Fibroblast of gingiva (primary cell): ENCODE measurements at regions not wholly inside any gene's neighbourhood (a gene's known extent, or its start where the extent isn't known, plus 50 kb on each side); places are given as distances from the start of the nearest gene placed in this dataset.
"Not testable (repeated sequence)": the region's sequence is repeated elsewhere in the genome, so short reads cannot be mapped to it uniquely, and the experiment has no call there.

Experiments used
- DNase-seq: peaks from one replicate; pipeline ENCODE4 v3.0.0-alpha.2; 2011; ENCODE audit warnings: low read depth

DNA sequence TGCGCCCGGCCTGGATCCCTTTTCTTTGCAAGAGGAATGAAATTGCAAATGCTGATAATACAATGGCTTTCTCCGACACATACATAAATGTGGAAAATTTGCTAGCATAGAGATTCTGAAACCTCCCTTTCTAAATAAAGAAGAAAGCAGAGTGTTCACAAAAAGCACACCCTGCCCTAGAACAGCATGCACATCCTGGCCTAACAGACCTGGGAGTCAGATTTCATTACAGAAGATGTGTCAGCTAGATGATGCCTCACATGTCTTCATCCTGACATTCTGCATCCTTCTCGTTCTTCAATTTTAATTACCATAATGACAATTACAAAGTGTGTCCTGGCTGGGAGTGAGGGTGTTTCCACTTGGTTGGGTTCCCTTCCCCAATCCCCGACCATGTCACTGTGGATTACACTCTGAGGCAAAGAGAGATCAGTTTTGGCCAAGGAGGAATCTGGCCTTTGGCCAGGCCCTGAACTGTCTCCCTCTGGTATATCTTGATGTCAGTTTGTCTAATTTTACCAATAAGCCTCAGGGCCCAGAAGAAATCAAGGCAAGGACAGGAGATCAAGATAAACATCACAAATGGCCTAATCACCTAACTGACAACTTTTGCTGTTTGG is 104.9 kb upstream of the SPATA12 start:
- no peak for DNase-seq

- DNase-seq, result no peak
These were observed 106.3 kb upstream of the SPATA12 start for GRCh38 chr3:56954125-56954524.

DNA sequence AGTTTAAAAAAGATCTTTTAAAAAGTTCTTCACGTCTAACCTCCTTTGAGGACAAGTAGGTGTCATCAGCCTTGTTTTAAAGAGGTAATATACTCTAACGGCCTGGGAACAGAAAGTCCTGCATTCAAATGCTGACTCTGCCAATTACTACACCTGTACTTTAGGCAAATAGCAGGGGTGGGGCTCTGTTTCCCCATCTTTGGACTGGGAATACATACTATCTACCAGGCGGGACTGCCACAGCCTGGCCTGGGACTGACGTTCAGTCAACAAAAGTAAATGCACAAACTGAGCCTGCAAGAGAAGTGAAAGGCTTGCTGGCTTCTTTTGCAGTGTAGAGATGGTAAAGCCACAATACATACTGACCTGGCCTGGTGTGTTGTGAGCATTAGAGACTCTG is 107.6 kb upstream of the SPATA12 start:
- DNase-seq, result no peak

GRCh38 chr3:56952061-56952460 is 108.4 kb upstream of the SPATA12 start:
- DNase-seq, result no peak

DNA sequence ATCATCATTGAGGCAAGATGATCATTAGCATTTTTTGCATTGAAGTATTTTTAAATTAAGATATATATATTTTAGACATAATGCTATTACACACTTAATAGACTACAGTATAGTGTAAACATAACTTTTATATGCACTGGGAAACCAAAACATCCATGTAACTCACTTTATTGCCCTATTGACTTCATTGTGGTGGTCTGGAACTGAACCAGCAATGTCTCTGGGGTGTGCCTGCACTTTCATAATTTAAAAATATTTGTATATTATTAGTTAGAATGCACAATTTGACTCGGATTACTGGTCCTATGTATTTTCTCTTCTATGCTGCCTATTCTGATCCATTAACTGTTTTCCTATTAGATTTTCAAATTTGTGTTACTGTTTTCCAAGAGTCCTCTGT is 109.1 kb upstream of the SPATA12 start:
- no peak for DNase-seq

GRCh38 chr3:56945378-56945777 is 115.1 kb upstream of the SPATA12 start:
- not testable (repeated sequence) for DNase-seq

DNA sequence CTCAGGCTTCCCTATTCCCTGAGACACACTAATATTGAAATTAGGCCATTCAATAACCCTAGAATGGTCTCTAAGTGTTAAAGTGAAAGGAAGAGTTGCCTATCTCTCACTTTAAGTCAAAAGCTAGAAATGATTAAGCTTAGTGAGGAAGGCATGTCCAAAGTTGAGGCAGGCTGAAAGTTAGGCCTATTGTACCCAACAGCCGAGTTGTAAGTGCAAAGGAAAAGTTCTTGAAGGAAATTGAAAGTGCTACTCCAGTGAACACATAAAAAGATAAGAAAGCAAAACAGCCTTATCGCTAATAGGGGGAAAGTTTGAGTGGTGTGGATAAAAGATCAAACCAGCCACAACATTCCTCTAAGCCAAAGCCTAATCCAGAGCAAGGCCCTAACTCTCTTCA is 117.9 kb upstream of the SPATA12 start:
- DNase-seq, result no peak

GRCh38 chr3:56940976-56941375 is 119.5 kb upstream of the SPATA12 start:
- DNase-seq, result no peak

GRCh38 chr3:56940321-56940720 is 120.1 kb upstream of the SPATA12 start:
- DNase-seq, result no peak

DNA sequence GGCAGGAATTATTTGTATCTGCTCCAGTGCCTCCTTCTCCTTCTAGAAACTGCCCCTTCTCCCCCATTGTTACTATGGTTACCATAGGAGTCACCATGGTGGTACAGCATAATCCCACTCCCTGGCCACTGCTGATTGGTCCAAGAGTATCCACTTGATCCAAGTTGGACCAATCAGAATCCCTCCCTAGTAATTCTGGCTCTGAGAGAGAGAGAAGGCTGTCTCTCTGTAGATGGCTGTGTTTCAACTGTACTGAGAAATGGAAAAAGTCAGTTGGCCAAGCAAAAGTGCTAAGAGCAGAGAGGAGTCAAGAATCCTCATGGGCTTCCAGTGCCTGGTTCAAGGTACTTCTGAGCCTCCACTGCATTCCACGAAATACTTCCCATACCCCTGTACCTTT is 120.6 kb upstream of the SPATA12 start:
- no peak for DNase-seq

GRCh38 chr3:56938530-56938929 is 121.9 kb upstream of the SPATA12 start:
- no peak for DNase-seq

DNA sequence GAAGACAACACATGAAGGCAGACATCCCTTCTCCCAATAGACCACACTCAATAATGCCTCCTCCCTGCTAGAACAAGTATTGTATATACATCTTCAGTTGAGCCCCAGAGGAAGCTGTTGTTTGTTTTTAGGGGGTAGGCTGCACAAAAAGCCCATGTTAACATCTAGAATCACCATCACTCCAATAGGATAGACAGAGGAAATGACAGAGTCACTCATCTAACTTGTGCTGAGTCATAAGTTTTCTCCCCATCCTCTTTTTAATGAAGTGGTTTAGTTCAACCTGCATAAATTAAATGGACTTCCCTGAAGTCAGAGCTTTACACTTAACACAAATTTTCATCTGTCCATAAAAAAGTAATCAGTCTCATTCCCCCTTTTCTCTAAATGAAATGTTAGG is 122.9 kb upstream of the SPATA12 start:
- no peak for DNase-seq

- DNase-seq, result no peak
These were observed 124.7 kb upstream of the SPATA12 start for GRCh38 chr3:56935811-56936210.

DNA sequence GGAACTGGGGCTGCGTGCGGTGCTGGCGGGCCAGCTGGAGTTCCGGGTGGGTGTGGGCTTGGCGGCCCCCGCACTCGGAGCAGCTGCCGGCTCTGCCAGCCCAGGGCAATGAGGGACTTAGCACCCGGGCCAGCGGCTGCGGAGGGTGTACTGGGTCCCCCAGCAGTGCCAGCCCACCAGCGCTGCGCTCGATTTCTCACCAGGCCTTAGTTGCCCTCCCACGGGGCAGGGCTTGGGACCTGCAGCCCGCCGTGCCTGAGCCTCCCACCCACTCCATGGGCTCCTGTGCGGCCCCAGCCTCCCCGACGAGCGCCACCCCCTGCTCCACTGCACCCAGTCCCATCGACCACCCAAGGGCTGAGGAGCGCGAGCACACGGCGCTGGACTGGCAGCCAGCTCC is 126.0 kb upstream of the SPATA12 start:
- not testable (repeated sequence) for DNase-seq

GRCh38 chr3:56933803-56934202 is 126.7 kb upstream of the SPATA12 start:
- no peak for DNase-seq

GRCh38 chr3:56932866-56933265 is 127.6 kb upstream of the SPATA12 start:
- no peak for DNase-seq

- DNase-seq, result no peak
These were observed 128.6 kb upstream of the SPATA12 start for GRCh38 chr3:56931836-56932235.

- no peak for DNase-seq
These were observed 129.0 kb upstream of the ARHGEF3 start for GRCh38 chr3:56930706-56931105.

GRCh38 chr3:56929809-56930615 is 128.3 kb upstream of the ARHGEF3 start:
- DNase-seq, result no peak

- DNase-seq, result no peak
These were observed 126.8 kb upstream of the ARHGEF3 start for GRCh38 chr3:56928379-56929068.

- DNase-seq, result no peak
These were observed 126.1 kb upstream of the ARHGEF3 start for GRCh38 chr3:56927855-56928254.

GRCh38 chr3:56926947-56927282 is 125.2 kb upstream of the ARHGEF3 start:
- DNase-seq, result no peak

DNA sequence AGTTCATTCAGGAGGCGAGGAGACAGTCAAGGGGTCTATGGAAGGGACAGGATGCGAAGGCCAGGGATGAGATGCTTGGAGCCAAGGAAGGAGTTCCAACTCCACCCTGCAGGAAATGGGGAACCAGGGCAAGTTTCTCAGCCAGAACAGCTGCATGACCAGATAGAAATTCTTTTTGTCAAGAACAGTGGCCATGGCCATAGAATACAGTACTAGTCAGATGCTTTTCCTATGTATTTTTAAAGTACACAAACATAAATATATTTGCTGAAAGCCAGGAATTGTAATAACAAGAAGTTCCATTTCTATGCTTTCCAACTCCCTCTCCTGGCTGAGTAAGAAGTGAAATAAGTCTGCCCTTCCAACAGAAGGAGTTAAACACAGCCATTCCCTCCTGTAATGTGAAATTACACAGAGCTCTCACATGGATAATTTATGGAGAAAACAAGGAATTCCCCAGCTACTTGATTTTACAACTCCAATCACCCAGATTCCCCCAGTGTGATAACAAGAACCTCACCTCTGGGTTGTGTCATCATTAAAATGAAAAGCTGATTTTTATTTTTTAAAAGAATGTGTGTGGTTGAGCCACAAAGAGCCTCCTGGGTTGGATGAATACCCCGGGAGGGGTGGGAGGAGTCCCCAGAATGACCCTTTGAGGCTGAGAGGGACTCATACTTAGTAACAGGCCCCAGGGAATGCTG is 124.6 kb upstream of the ARHGEF3 start:
- no peak for DNase-seq
